Astrocyte (in vitro differentiated cells and primary cell): ENCODE measurements at regions not wholly inside any gene's neighbourhood (a gene's known extent, or its start where the extent isn't known, plus 50 kb on each side); places are given as distances from the start of the nearest gene placed in this dataset.

Experiments
- CTCF ChIP-seq: IDR thresholded peaks from 2 replicates; pipeline ENCODE4 v1.5.1; 2011; ENCODE audit warnings: low read depth, mild to moderate bottlenecking, inconsistent platforms, low read length, moderate library complexity; ENCODE audit not compliant: insufficient read depth
- EZH2 ChIP-seq: IDR thresholded peaks from 2 replicates; pipeline ENCODE4 v1.6.1; 2012; ENCODE audit warnings: mild to moderate bottlenecking, low read length, inconsistent platforms; ENCODE audit not compliant: insufficient read depth

- no peak for TF ChIP-seq CTCF
- TF ChIP-seq EZH2 = no peak
Observed at GRCh38 chr17:59462385-59462784, 103.0 kb upstream of the DHX40 start.
